ENCODE measurements at regions not wholly inside any gene's neighbourhood (a gene's known extent, or its start where the extent isn't known, plus 50 kb on each side); places are given as distances from the start of the nearest gene placed in this dataset.
"Not testable (repeated sequence)": the region's sequence is repeated elsewhere in the genome, so short reads cannot be mapped to it uniquely, and the experiment has no call there.

- no peaks in the 10 kb centered on the region for H3F3A ChIP-seq (ENCODE audit: insufficient read depth, low read length)
- no peak overlapping the region for H3K4me2 ChIP-seq (ENCODE audit: low read depth, low read length)
- DNase-seq, result no peak
- no peaks in the 10 kb centered on the region for H3K9me3 ChIP-seq (replicated peaks; ENCODE audit: insufficient read depth, low read length)
- H3K9me2 ChIP-seq (replicated peaks; ENCODE audit: insufficient read depth, low read length), result no peaks in the 10 kb centered on the region
- H3K79me2 ChIP-seq (ENCODE audit: low read length), result no peaks in the 10 kb centered on the region
- TF ChIP-seq CTCF (IDR thresholded peaks at IDR 0.05; ENCODE audit: low read length) (no peak), EZH2 (optimal IDR thresholded peaks at IDR 0.05; ENCODE audit: low read depth, low read length) (no peak), EZH2phosphoT487 (IDR thresholded peaks at IDR 0.05; ENCODE audit: low read length) (no peak)
- no peak overlapping the region for H3K4me3 ChIP-seq (ENCODE audit: low read length)
- H3K4me1 ChIP-seq (ENCODE audit: low read length), result no peaks in the 10 kb centered on the region
- H3K27ac ChIP-seq (ENCODE audit: low read length), result no peak overlapping the region
- no peak overlapping the region for H3K9ac ChIP-seq (ENCODE audit: low read length)
- H4K20me1 ChIP-seq (ENCODE audit: insufficient read depth, low read length), result no peaks in the 10 kb centered on the region
- H3K36me3 ChIP-seq (replicated peaks; ENCODE audit: insufficient read depth, low read length), result no peaks in the 10 kb centered on the region
- no peak overlapping the region for H2AFZ ChIP-seq (ENCODE audit: low read length)
- no peaks in the 10 kb centered on the region for H3K27me3 ChIP-seq (replicated peaks; ENCODE audit: insufficient read depth, low read length)
These were observed 468.7 kb downstream of the FRK start for GRCh38 chr6:115592025-115592424.

GRCh38 chr6:115589072-115589471 lies 471.6 kb downstream of the FRK start:
- H4K20me1 ChIP-seq (ENCODE audit: insufficient read depth, low read length), result not testable (repeated sequence)

GRCh38 chr6:115583290-115583689 lies 477.4 kb downstream of the FRK start:
- Histone ChIP-seq H3K27ac (ENCODE audit: low read length) (no peak overlapping the region), H3K4me2 (ENCODE audit: low read depth, low read length) (no peak overlapping the region), H3K79me2 (ENCODE audit: low read length) (no peaks in the 10 kb centered on the region), H2AFZ (ENCODE audit: low read length) (no peak overlapping the region), H3F3A (ENCODE audit: insufficient read depth, low read length) (no peaks in the 10 kb centered on the region), H3K9ac (ENCODE audit: low read length) (no peak overlapping the region), H3K4me3 (ENCODE audit: low read length) (no peak overlapping the region), H3K27me3 (replicated peaks; ENCODE audit: insufficient read depth, low read length) (no peaks in the 10 kb centered on the region), H3K4me1 (ENCODE audit: low read length) (no peaks in the 10 kb centered on the region), H3K9me3 (replicated peaks; ENCODE audit: insufficient read depth, low read length) (no peaks in the 10 kb centered on the region), H4K20me1 (ENCODE audit: insufficient read depth, low read length) (no peaks in the 10 kb centered on the region), H3K36me3 (replicated peaks; ENCODE audit: insufficient read depth, low read length) (no peaks in the 10 kb centered on the region), H3K9me2 (replicated peaks; ENCODE audit: insufficient read depth, low read length) (no peaks in the 10 kb centered on the region)
- no peak for DNase-seq
- no peak for TF ChIP-seq EZH2 (optimal IDR thresholded peaks at IDR 0.05; ENCODE audit: low read depth, low read length)
- no peak for TF ChIP-seq CTCF (IDR thresholded peaks at IDR 0.05; ENCODE audit: low read length)

More at GRCh38 chr6:115589072-115589471, 471.6 kb downstream of the FRK start:
- H3K9ac ChIP-seq (ENCODE audit: low read length); H3K27ac ChIP-seq (ENCODE audit: low read length); H2AFZ ChIP-seq (ENCODE audit: low read length); H3K4me2 ChIP-seq (ENCODE audit: low read depth, low read length); H3K4me3 ChIP-seq (ENCODE audit: low read length); H3F3A ChIP-seq (ENCODE audit: insufficient read depth, low read length); H3K9me3 ChIP-seq (replicated peaks; ENCODE audit: insufficient read depth, low read length); DNase-seq; H3K36me3 ChIP-seq (replicated peaks; ENCODE audit: insufficient read depth, low read length); H3K79me2 ChIP-seq (ENCODE audit: low read length); H3K4me1 ChIP-seq (ENCODE audit: low read length); H3K9me2 ChIP-seq (replicated peaks; ENCODE audit: insufficient read depth, low read length); H3K27me3 ChIP-seq (replicated peaks; ENCODE audit: insufficient read depth, low read length): not testable (repeated sequence)

- Histone ChIP-seq H3K36me3 (replicated peaks; ENCODE audit: insufficient read depth, low read length) (no peaks in the 10 kb centered on the region), H3F3A (ENCODE audit: insufficient read depth, low read length) (no peaks in the 10 kb centered on the region), H3K4me3 (ENCODE audit: low read length) (no peak overlapping the region), H4K20me1 (ENCODE audit: insufficient read depth, low read length) (no peaks in the 10 kb centered on the region), H3K4me2 (ENCODE audit: low read depth, low read length) (no peak overlapping the region), H3K9me3 (replicated peaks; ENCODE audit: insufficient read depth, low read length) (no peaks in the 10 kb centered on the region), H3K4me1 (ENCODE audit: low read length) (no peaks in the 10 kb centered on the region), H3K27me3 (replicated peaks; ENCODE audit: insufficient read depth, low read length) (no peaks in the 10 kb centered on the region), H3K9ac (ENCODE audit: low read length) (no peak overlapping the region), H3K27ac (ENCODE audit: low read length) (no peak overlapping the region), H3K9me2 (replicated peaks; ENCODE audit: insufficient read depth, low read length) (no peaks in the 10 kb centered on the region), H2AFZ (ENCODE audit: low read length) (no peak overlapping the region), H3K79me2 (ENCODE audit: low read length) (no peaks in the 10 kb centered on the region)
- DNase-seq, result no peak
- no peak for TF ChIP-seq CTCF (IDR thresholded peaks at IDR 0.05; ENCODE audit: low read length)
- no peak for TF ChIP-seq EZH2phosphoT487 (IDR thresholded peaks at IDR 0.05; ENCODE audit: low read length)
- TF ChIP-seq EZH2 (optimal IDR thresholded peaks at IDR 0.05; ENCODE audit: low read depth, low read length), result no peak
These were observed 478.3 kb downstream of the FRK start for GRCh38 chr6:115582386-115582785.

GRCh38 chr6:115579565-115579964 lies 481.1 kb downstream of the FRK start:
- not testable (repeated sequence) for H3K9me2 ChIP-seq (replicated peaks; ENCODE audit: insufficient read depth, low read length); H3K4me3 ChIP-seq (ENCODE audit: low read length); H2AFZ ChIP-seq (ENCODE audit: low read length); H3F3A ChIP-seq (ENCODE audit: insufficient read depth, low read length); H3K27ac ChIP-seq (ENCODE audit: low read length); H3K36me3 ChIP-seq (replicated peaks; ENCODE audit: insufficient read depth, low read length); H3K27me3 ChIP-seq (replicated peaks; ENCODE audit: insufficient read depth, low read length); H3K9ac ChIP-seq (ENCODE audit: low read length); H3K4me1 ChIP-seq (ENCODE audit: low read length); DNase-seq; H3K79me2 ChIP-seq (ENCODE audit: low read length); H3K4me2 ChIP-seq (ENCODE audit: low read depth, low read length); H3K9me3 ChIP-seq (replicated peaks; ENCODE audit: insufficient read depth, low read length); H4K20me1 ChIP-seq (ENCODE audit: insufficient read depth, low read length)
